HG03378 (cell line): ENCODE measurements at regions not wholly inside any gene's neighbourhood (a gene's known extent, or its start where the extent isn't known, plus 50 kb on each side); places are given as distances from the start of the nearest gene placed in this dataset.

Experiments used
- ATAC-seq: cut with Tn5 transposase; IDR thresholded peaks from one replicate; pipeline ENCODE4 v1.9.1; 2021; ENCODE audit warnings: mild to moderate bottlenecking, moderate library complexity; ENCODE audit not compliant: unreplicated experiment

GRCh38 chr2:33877348-33878016 lies 278.4 kb upstream of the FAM98A start:
- no peak for ATAC-seq

GRCh38 chr2:33873076-33873605 lies 274.0 kb upstream of the FAM98A start:
- no peak for ATAC-seq

DNA sequence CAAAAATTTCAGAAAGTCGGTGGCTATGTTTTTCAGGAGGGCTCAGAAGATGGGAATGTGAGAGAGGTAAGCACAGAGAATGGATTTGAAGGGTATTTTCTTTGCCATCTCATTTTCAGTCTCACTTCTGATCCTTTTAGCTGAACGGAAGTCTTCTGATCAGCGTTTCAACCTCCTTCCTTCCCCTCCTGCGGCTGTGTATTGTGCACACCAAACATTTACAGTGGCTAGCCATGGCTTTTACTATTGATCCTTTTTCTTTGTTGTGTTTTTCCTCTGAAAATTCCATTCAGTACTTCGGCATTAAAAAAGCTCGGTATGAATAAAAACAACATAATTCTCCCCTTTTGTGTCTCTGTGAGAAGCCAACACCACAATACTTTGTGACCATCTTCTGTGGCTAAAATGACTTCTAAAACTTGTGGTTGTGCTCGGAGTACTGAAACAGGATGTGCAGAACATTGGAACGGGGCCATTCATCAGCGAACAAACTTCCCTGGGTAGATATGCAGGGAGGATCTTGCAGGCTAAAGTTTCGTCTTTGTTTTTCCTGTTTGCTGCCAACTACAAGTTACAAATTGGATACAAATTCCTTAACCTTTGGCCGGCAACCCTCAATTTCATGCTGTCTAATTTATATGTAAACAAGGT lies 260.8 kb upstream of the FAM98A start:
- ATAC-seq, result no peak

GRCh38 chr2:33859176-33859575 lies 260.1 kb upstream of the FAM98A start:
- no peak for ATAC-seq

GRCh38 chr2:33848486-33848885 lies 249.4 kb upstream of the FAM98A start:
- no peak for ATAC-seq

DNA sequence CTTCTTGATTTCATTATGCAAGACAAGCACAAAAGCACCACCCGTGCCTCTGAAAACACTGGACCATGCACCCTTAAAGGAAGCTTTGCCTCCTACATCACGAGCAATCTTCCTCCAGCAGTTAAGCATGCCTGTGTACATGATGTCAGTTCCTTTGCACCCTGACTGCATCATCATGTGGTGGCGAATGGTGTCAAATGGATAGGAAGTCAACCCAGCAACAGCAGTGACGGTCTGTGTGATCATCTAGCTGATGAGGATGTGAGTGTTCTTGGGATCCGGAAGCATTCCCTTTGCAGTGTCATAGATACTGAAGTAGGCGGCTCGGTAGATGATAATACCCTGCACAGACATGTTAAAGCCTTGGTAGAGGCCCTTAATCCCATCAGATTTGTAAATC lies 240.7 kb upstream of the FAM98A start:
- no peak for ATAC-seq

GRCh38 chr2:33836628-33837027 lies 237.5 kb upstream of the FAM98A start:
- ATAC-seq, result no peak

- ATAC-seq, result no peak
Observed at GRCh38 chr2:33835911-33836310, 236.8 kb upstream of the FAM98A start.

DNA sequence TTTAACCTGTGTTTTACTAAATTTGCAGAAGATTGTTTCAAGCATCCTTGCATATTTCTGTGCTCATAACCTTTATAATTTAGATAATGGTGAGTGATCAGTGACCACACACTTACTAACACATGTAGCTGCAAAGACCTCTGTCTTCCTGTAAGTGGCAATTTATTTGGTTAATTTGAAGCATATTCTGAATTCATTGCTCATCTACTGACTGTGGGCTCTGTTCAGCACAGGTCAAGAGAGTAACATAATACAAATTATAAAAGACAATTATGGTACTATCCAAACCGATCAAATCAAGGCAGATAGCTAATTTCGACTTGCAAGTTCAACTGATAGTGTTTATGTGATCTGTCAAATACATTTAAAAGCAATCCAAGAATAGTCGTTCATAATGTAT lies 223.9 kb upstream of the FAM98A start:
- no peak for ATAC-seq

DNA sequence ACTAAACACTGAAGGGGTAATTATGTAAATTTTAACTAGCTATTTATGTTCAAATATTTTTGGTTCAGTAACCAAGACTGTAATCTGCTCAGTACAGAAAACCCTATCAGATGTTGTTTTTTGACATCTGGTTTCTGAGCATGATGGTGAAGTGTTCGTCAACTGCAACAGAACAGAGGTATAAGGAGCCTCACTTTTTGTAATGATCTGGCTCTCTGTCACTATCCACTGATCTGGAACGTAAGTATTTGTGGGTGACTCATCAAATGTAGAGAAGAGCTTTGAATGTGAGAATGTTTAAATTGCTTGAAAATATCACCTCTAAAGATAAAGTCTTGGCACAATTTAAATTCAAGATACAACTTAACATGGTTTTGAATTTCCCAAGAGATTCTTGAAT lies 213.6 kb upstream of the FAM98A start:
- no peak for ATAC-seq

- no peak for ATAC-seq
Observed at GRCh38 chr2:33810046-33810835, 211.1 kb upstream of the FAM98A start.

- ATAC-seq, result no peak
Observed at GRCh38 chr2:33806041-33806440, 206.9 kb upstream of the FAM98A start.

GRCh38 chr2:33804155-33804554 lies 205.1 kb upstream of the FAM98A start:
- no peak for ATAC-seq

DNA sequence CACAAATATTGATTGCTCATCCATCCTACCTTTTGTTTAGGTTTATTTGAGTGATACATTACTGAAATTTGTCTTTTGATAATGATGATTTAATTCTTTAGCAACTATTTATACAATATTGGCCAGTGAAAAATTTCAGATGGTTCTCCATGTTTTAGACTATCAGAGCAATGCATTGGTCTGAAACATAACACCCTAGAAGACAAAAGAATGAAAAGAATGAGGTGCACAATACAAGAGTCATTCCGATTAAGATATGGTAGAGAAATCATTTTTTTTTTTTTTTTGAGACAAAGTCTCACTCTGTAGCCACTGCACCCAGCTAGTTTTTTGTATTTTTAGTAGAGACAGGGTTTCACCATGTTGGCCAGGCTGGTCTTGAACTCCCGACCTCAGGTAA lies 197.4 kb upstream of the FAM98A start:
- ATAC-seq, result no peak

GRCh38 chr2:33791625-33792024 lies 192.5 kb upstream of the FAM98A start:
- ATAC-seq, result no peak

GRCh38 chr2:33788044-33788443 lies 188.9 kb upstream of the FAM98A start:
- no peak for ATAC-seq

- ATAC-seq, result no peak
Observed at GRCh38 chr2:33786881-33787280, 187.8 kb upstream of the FAM98A start.

DNA sequence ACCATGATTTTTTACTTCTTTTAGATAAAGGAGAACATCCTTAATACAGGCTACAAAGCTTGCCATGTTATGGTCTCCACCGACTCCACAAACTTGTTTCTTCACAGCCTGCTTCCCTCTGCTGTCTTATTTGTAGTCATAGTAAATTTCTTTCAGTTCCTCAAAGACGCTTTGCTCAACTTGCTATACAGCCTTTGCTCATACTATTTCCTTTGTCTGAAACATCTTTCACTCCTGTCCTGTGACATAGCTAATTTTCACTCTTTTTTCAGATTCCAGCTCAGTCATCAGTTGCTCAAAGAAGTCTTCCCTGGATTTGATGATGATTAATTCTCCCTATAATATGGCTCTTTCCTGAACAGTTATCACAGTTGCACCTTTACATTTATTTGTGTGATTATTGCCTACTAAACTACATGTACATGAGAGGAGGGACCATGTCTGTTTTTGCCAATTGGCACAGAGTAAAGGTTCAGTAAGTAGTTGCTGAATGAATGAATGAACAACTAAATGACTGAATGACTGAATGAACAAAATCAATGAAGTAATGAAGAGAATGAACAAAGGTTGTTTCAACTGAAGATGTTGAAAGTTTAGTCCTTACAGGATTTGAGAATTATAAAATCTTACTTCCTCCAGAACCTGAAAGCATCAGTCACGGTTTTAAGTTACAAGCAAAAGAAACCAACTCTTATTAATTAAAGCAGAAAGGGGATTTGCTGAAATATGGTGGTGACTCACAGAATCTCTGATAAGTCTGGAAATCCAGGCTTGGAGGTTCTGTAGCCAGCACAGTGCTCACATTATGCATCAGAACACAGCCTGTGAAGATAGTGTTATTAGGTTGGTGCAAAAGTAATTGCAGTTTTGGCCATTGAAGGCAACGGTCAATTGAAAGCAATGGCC lies 186.4 kb upstream of the FAM98A start:
- peak; percentile 95 for ATAC-seq

- ATAC-seq, result no peak
Observed at GRCh38 chr2:33784488-33784887, 185.4 kb upstream of the FAM98A start.

DNA sequence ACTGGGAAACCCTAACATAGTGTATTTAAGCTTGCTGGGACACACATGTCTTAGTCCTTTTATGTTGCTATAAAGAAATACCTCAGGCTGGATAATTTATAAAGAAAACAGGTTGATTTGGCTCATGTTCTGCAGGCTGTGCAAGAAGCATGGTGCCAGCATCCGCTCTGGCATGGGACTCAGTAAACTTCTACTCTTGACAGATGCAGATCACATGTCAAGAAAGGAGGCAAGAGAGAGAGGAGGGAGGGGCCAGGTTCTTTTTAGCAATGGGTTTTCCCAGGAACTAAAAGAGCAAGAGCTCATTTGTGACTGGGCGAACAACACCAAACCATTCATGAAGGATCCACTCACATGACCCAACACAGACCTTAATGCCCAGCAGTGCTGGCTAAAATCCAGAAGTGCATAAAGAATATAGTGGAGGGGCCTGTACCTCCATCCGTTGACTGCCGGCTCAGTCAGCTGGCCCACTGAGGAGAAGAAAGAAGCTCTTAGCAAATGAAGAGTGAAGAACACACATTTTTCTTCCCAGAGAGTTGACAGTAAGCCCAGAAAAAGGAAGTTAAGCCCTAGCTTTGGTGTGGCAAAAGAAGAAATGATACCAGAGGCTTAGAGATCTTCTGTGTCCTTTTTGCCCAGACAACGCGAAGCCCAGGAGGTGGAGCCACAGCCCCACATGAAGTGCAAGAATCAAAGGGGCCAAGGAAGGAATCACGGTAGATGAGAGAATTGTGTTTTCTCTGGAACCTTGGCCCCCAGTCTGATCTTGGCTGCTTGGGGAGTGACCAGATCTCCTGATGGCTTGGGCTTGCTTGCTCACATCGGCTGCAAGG lies 183.5 kb upstream of the FAM98A start:
- ATAC-seq, result no peak
